ENCODE measurements at regions not wholly inside any gene's neighbourhood (a gene's known extent, or its start where the extent isn't known, plus 50 kb on each side); places are given as distances from the start of the nearest gene placed in this dataset.
"Not testable (repeated sequence)": the region's sequence is repeated elsewhere in the genome, so short reads cannot be mapped to it uniquely, and the experiment has no call there.

- DNase-seq (ENCODE audit: low spot score): no peak
Measured at GRCh38 chr2:122328816-122329215, 573.4 kb downstream of the TSN start.

- no peak for DNase-seq (ENCODE audit: low spot score)
Measured at GRCh38 chr2:122329278-122329677, 573.8 kb downstream of the TSN start.

GRCh38 chr2:122333932-122334331, 578.5 kb downstream of the TSN start:
- DNase-seq (ENCODE audit: low spot score): no peak

GRCh38 chr2:122338000-122338399, 582.5 kb downstream of the TSN start:
- DNase-seq (ENCODE audit: low spot score): no peak

DNA sequence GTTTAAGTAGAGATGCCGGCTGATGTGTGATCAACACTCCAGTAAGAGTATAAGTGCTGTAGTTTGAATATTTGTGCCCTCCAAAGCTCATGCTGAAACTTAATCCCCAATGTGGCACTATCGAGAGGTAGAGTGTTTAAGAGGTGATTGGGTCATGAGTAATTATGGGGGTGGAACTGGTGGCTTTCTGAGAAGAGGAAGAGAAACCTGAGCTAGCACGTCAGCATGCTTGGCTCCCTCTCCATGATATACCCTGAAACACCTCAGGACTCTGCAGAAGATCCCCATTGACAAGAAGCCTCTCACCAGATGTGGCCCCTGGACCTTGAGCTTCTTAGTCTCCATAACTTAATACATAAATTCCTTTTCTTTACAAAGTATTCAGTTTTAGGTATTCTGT, 584.8 kb downstream of the TSN start:
- no peak for DNase-seq (ENCODE audit: low spot score)

DNA sequence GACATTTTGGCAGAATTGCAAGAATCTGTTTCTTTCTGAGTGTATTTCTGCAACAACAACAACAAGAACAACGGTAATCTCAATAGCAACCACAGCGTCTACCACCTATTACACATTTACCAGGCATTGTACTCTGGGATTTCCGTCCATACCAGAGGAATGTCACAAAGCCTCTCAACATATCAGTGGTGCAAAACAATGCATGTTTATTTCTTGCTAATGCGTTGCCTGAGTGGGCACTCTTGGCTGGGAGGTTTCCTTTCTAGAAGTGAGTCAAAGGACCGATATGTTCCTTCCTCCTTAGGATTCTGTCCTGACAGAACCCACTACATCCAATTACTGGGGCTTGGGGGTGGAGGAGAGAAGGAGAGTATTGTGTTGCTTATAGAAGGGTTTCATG, 585.6 kb downstream of the TSN start:
- no peak for DNase-seq (ENCODE audit: low spot score)

- DNase-seq (ENCODE audit: low spot score): not testable (repeated sequence)
Measured at GRCh38 chr2:122352151-122352550, 596.7 kb downstream of the TSN start.

- DNase-seq (ENCODE audit: low spot score): no peak
Measured at GRCh38 chr2:122357998-122358397, 602.5 kb downstream of the TSN start.

- DNase-seq (ENCODE audit: low spot score): no peak
Measured at GRCh38 chr2:122358729-122359128, 603.3 kb downstream of the TSN start.

DNA sequence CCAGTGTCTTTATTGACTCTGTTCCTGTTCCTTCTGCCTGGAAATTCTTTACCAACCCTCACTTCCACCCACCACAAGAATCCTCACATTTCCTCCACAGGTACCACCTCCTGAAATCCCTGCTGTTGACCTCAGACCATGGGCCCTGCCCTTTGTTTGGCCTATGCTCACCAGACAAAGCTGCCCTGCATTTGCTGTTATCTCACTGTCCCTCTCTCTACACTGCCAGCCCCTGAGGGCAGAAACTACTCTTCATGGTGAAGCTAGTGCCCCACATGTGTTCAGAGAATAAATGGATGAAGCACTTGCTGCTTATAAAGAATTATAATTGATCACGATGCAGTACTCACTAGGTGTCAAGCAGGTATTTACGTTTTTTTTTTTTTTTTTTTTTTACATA, 608.4 kb downstream of the TSN start:
- no peak for DNase-seq (ENCODE audit: low spot score)

GRCh38 chr2:122366427-122366826, 611.0 kb downstream of the TSN start:
- DNase-seq (ENCODE audit: low spot score): no peak

GRCh38 chr2:122366969-122367645, 611.7 kb downstream of the TSN start:
- DNase-seq (ENCODE audit: low spot score): no peak

DNA sequence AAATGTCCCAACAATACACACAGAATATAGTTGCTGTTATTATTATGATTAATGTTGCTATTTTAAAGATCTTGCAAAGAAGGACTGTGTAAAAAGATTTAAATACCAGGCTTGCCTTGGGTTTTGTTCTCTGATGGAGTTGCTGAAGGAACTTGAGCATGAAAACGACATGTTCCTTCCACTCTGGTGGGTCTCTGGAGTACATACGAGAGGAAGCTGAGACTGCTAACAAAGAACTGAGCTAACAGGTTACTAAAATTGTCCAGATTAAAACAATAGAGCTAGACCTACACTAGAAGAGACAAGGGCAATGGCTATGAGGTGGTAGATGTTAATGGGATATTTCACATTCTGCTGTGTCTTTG, 612.2 kb downstream of the TSN start:
- DNase-seq (ENCODE audit: low spot score): no peak

GRCh38 chr2:122368576-122369243, 613.3 kb downstream of the TSN start:
- no peak for DNase-seq (ENCODE audit: low spot score)

- no peak for DNase-seq (ENCODE audit: low spot score)
Measured at GRCh38 chr2:122378521-122378920, 623.1 kb downstream of the TSN start.

DNA sequence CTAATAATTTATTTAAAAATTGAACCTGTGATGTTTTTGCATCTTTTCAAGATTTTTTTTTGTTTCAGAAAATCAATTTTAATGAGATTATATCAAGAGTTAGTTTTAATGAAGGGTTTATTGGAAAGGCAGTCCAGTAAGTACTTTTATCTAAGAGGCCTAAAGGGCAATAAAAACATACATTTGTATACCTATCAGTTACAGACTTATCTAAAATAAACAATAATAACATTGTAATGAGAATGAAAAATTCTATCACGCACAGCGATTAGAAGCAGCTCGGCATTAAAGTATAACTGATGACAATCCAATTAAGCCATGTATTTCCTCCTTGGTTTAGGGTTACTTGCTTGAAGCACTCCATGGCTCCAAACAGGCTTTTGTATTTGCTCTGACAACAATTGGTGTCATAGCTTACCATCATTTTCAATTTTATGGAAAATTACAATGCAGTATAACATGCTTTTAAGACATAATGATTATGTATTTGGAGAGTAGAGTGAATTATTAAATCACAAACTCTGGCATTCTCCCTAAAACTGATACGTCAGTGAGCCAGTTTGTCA, 629.4 kb downstream of the TSN start:
- no peak for DNase-seq (ENCODE audit: low spot score)

DNA sequence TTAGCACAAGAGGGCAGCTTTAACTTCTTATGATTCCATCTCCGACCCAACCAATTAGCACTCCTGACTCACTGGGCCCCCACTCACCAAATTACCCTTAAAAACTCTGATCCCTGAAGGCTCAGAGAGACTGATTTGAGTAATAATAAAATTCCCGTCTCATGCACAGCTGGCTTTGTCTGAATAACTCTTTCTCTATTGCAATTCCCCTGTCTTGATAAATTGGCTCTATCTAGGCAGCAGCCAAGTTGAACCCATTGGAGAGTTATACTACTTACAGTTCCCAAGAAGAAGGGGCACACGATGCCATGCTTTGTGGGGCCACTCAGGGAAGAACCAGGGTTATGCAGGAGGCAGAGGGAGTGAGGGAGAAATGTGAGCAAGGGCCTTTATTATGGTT, 632.8 kb downstream of the TSN start:
- DNase-seq (ENCODE audit: low spot score): no peak

DNA sequence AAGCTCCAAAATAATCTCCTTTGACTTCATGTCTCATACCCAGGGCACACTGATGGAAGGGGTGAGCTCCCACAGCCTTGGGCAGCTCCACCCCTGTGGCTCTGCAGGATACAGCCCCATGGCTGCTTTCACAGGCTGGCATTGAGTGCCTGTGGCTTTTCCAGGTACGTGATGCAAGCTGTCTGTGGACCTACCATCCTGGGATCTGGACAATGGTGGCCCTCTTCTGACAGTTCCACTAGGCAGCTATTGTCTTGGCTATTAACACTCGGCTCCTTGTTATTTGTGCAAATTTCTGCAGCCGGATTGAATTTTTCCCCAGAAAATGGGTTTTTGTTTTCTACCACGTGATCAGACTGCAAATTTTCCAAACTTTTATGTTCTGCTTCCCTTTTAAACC, 634.2 kb downstream of the TSN start:
- no peak for DNase-seq (ENCODE audit: low spot score)

GRCh38 chr2:122390406-122390805, 635.0 kb downstream of the TSN start:
- DNase-seq (ENCODE audit: low spot score): no peak

- no peak for DNase-seq (ENCODE audit: low spot score)
Measured at GRCh38 chr2:122391726-122392125, 636.3 kb downstream of the TSN start.

DNA sequence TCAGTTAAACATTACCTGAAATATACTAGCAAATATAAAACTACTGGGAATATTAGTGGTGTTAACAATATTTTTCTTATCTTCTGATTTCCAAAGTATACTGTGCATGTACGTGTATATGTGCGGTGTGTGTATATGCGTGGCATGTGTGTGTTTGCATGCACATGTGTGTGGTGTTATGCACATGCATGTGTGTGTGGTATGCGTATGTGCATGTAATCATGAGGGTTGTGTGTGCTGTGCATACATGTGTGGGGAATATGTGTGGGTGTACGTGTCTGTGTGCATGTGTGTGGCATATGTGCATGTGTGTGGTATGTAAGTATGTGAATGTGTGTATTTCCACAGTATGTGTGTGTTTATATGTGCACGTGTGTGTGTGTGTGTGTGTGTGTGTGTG, 640.2 kb downstream of the TSN start:
- no peak for DNase-seq (ENCODE audit: low spot score)

DNA sequence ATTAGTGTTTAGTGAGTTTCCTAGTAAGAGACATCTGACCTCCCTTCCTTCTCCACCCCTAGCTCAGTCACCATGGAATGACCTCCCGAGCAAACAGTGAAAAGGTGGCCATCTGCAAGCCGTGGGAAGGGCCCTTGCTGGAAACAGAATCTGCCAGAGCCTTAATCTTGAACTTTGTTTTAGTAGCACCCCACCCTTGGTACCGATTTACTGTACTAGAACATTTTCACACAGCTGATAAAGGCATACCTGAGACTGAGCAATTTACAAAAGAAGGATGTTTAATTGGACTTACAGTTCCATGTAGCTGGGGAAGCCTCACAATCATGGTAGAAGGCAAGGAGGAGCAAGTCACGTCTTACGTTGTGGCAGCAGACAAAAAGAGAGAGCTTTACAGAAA, 655.8 kb downstream of the TSN start:
- DNase-seq (ENCODE audit: low spot score): no peak

DNA sequence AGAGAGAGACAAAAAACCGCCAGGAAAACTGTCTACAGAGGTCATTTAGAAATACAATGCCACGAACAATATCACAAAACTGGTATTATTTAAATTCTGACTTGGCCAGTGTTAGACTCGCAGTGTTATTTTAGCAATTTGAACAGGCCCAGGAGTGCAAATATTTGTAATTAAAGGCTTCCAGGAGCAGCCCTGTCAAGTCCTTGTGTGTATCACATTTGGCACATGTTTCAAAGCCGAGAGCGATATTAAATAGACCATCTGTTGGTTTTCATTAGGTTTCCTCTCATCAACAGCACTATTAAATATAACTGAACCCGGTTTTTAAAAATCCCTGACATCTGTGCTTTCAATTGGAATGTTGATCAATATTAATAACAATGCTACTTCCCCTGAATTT, 656.9 kb downstream of the TSN start:
- no peak for DNase-seq (ENCODE audit: low spot score)

- DNase-seq (ENCODE audit: low spot score): no peak
Measured at GRCh38 chr2:122414902-122415301, 659.5 kb downstream of the TSN start.
